Activated naive CD8-positive, alpha-beta T cell treated with anti-CD3 and anti-CD28 coated beads for 36 hours (primary cell): ENCODE measurements at regions not wholly inside any gene's neighbourhood (a gene's known extent, or its start where the extent isn't known, plus 50 kb on each side); places are given as distances from the start of the nearest gene placed in this dataset.

Experiments
- DNase-seq: peaks from one replicate; pipeline ENCODE4 v3.0.0; 2021
- H3K27ac Mint-ChIP-seq: one replicate; pipeline ENCODE4 v1.8.0; 2022; ENCODE audit warnings: mild to moderate bottlenecking, moderate library complexity, mixed read lengths
- H3K27me3 Mint-ChIP-seq: one replicate; pipeline ENCODE4 v1.8.0; 2022; ENCODE audit warnings: mild to moderate bottlenecking, mixed read lengths
- H3K36me3 Mint-ChIP-seq: one replicate; pipeline ENCODE4 v1.8.0; 2021; ENCODE audit warnings: mild to moderate bottlenecking, mixed read lengths
- H3K4me1 Mint-ChIP-seq: one replicate; pipeline ENCODE4 v1.8.0; 2021; ENCODE audit warnings: mixed read lengths
- H3K4me3 Mint-ChIP-seq: one replicate; pipeline ENCODE4 v1.8.0; 2022; ENCODE audit warnings: mild to moderate bottlenecking, moderate library complexity, mixed read lengths
- H3K9me3 Mint-ChIP-seq: one replicate; pipeline ENCODE4 v1.8.0; 2022; ENCODE audit warnings: mixed read lengths

GRCh38 chr22:47369431-47370015, 607.1 kb downstream of the TBC1D22A start:
- H3K36me3 Mint-ChIP-seq, result no peaks in the 10 kb centered on the region
- no peak overlapping the region for H3K27ac Mint-ChIP-seq
- no peak overlapping the region for H3K4me3 Mint-ChIP-seq
- H3K4me1 Mint-ChIP-seq, result no peaks in the 10 kb centered on the region
- H3K9me3 Mint-ChIP-seq, result no peaks in the 10 kb centered on the region
- H3K27me3 Mint-ChIP-seq, result peaks cover 6% of the 10 kb centered on the region
- no peak for DNase-seq

DNA sequence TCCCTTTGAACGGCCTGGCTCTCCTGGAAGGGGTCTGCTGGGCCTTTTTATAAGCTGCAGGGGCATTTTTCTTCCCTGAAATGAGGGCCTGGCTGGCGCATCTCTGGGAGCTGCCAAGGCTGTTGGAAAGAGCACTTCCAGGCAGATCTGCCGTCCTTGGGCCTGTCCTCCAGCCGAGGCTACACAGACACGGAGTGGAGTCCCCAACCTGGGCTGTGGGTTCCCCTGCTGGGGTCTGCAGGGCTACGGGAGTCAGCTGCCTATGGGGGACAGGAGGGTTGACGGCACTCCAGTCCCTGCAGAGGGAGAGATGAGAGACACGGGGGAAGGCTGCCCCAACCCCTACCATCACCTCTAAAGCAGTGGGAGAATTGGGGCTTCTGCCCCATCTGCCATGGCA, 606.6 kb downstream of the TBC1D22A start:
- no peaks in the 10 kb centered on the region for H3K36me3 Mint-ChIP-seq

DNA sequence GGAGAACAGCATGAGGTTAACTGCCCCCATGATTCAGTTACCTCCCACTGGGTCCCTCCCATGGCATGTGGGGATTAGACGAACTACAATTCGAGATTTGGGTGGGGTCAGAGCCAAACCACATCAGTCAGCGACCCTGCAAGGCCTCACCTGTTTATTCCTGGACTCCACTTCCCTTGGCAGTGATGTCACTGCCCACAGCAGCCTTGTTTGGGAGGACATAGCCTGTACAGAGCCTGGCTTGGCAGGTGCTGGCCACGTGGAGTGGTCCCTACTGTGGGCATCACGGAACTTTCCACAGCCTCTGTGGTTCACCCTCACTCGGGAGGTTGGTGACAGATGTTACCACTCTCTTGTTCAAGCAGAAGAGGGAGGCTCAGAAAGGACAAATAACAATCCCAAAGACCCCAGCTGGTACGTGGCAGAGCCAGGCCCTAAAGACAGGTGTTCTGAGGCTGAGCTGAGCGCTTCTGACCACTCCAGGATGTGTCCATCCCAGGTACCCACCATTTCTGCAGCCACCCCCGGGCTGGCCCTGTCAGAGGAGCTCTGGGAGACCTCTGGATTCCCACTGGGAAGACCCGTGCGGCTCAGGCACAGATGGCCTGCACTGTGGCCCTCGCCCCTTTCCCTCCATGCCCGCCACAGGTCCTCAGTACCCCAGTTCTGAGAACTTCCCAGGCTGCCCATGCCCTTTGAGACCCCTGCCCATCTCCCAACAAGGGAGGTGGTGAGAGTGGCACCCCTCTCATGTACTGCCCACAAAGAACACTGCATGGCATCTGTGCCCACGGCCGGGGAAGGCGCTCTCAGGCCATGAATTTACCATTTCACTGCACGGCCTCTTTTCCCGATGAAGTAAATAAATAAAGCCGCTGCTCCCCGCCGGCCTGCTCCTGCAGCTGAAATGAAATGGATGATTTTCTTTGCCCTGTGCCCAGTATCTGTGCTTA, 605.8 kb downstream of the TBC1D22A start:
- H3K9me3 Mint-ChIP-seq, result peaks cover 3% of the 10 kb centered on the region
- H3K27ac Mint-ChIP-seq, result no peak overlapping the region
- H3K27me3 Mint-ChIP-seq, result peaks cover 6% of the 10 kb centered on the region
- DNase-seq, result no peak
- no peaks in the 10 kb centered on the region for H3K4me1 Mint-ChIP-seq
- H3K36me3 Mint-ChIP-seq, result no peaks in the 10 kb centered on the region
- no peak overlapping the region for H3K4me3 Mint-ChIP-seq

More for the DNA sequence above, 606.6 kb downstream of the TBC1D22A start:
- peaks cover 3% of the 10 kb centered on the region for H3K9me3 Mint-ChIP-seq
- H3K27ac Mint-ChIP-seq, result no peak overlapping the region
- H3K4me1 Mint-ChIP-seq, result no peaks in the 10 kb centered on the region
- DNase-seq, result no peak
- no peak overlapping the region for H3K4me3 Mint-ChIP-seq
- peaks cover 6% of the 10 kb centered on the region for H3K27me3 Mint-ChIP-seq

GRCh38 chr22:47367107-47367690, 604.7 kb downstream of the TBC1D22A start:
- Mint-ChIP-seq H3K36me3 (no peaks in the 10 kb centered on the region), H3K9me3 (peaks cover 7% of the 10 kb centered on the region), H3K4me1 (no peaks in the 10 kb centered on the region), H3K27ac (no peak overlapping the region), H3K4me3 (no peak overlapping the region), H3K27me3 (peaks cover 6% of the 10 kb centered on the region)
- no peak for DNase-seq

GRCh38 chr22:47366026-47366767, 603.7 kb downstream of the TBC1D22A start:
- Mint-ChIP-seq H3K4me3 (no peak overlapping the region), H3K4me1 (no peaks in the 10 kb centered on the region), H3K36me3 (no peaks in the 10 kb centered on the region), H3K9me3 (peaks cover 7% of the 10 kb centered on the region), H3K27me3 (peaks cover 6% of the 10 kb centered on the region), H3K27ac (no peak overlapping the region)
- no peak for DNase-seq

- Mint-ChIP-seq H3K4me1 (no peaks in the 10 kb centered on the region), H3K27me3 (peaks cover 5% of the 10 kb centered on the region), H3K9me3 (peaks cover 7% of the 10 kb centered on the region), H3K4me3 (no peak overlapping the region), H3K36me3 (no peaks in the 10 kb centered on the region), H3K27ac (no peak overlapping the region)
- DNase-seq, result no peak
Observed at GRCh38 chr22:47361247-47361646, 598.8 kb downstream of the TBC1D22A start.

GRCh38 chr22:47357493-47357892, 595.0 kb downstream of the TBC1D22A start:
- Mint-ChIP-seq H3K27ac (no peak overlapping the region), H3K4me3 (no peak overlapping the region), H3K4me1 (no peaks in the 10 kb centered on the region), H3K36me3 (no peaks in the 10 kb centered on the region), H3K9me3 (peaks cover 2% of the 10 kb centered on the region), H3K27me3 (no peaks in the 10 kb centered on the region)
- no peak for DNase-seq

GRCh38 chr22:47357086-47357485, 594.6 kb downstream of the TBC1D22A start:
- Mint-ChIP-seq H3K4me1 (no peaks in the 10 kb centered on the region), H3K27ac (no peak overlapping the region), H3K4me3 (no peak overlapping the region), H3K27me3 (no peaks in the 10 kb centered on the region), H3K9me3 (no peaks in the 10 kb centered on the region), H3K36me3 (no peaks in the 10 kb centered on the region)
- no peak for DNase-seq

DNA sequence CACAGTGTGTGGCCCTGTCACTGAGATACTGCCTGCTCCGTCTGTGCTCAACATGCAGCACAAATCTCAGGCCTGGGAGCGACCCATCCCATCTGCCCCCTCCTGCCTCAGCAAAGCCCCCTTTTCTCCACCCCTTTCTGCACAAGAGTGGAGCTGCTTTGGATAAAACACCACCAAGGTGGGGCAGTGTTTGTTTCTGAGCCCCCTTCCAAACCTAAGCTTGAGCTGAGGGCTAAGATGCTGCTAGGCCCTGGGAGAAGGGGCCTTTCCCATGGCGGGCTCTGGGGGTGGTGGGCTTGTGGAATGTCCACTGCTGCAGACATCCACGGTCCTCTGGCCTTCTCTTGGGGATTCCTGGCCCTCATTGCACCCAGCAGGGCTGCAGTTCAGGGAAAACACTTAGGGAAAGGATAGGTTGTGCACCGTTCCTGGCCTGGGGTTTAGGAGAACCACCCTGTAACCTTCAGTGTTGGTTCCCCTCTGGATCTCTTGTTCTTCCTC, 594.1 kb downstream of the TBC1D22A start:
- Mint-ChIP-seq H3K4me3 (no peak overlapping the region), H3K4me1 (no peaks in the 10 kb centered on the region)

DNA sequence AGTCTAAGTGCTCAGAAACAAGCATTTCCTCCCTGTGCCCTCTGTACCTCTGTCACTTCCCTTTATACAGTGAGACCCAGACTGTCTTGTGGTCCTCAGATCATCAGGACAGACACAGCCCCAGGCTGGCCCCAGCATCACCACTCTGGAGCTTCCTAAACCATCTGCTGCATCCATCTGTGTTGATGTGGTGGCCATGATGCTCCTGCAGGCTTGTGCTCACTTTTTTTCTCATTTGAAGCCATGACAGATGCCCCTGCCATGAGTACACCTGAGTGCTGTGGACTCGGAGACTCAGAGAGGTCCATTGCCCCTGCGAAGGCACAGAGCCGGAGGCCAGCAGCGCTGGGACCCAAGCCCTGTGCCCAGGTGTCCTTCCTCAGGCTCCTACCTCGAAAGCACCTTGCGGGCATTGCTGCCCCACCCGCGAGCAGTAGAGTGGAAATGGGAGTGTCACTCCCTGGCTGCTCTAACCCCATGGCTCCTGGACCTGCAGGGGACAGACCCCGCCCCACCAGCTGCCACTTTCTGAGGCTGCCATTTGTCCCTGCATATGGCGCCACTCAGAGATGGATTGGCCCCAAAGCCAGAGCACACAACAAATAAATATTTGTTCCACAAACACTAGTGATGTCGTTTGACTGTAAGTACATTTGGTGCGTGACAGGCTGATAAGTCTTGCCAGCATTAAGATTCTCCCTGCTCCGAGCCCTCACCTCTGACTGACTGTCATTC, 593.5 kb downstream of the TBC1D22A start:
- Mint-ChIP-seq H3K27me3 (no peaks in the 10 kb centered on the region), H3K36me3 (no peaks in the 10 kb centered on the region), H3K9me3 (no peaks in the 10 kb centered on the region), H3K27ac (no peak overlapping the region), H3K4me3 (no peak overlapping the region), H3K4me1 (no peaks in the 10 kb centered on the region)
- DNase-seq, result no peak

More for the DNA sequence above, 594.1 kb downstream of the TBC1D22A start:
- no peak for DNase-seq
- Mint-ChIP-seq H3K27me3 (no peaks in the 10 kb centered on the region), H3K27ac (no peak overlapping the region), H3K9me3 (no peaks in the 10 kb centered on the region), H3K36me3 (no peaks in the 10 kb centered on the region)

GRCh38 chr22:47355388-47355725, 592.9 kb downstream of the TBC1D22A start:
- DNase-seq, result no peak
- H3K4me3 Mint-ChIP-seq, result no peak overlapping the region
- no peaks in the 10 kb centered on the region for H3K4me1 Mint-ChIP-seq
- H3K9me3 Mint-ChIP-seq, result no peaks in the 10 kb centered on the region
- no peaks in the 10 kb centered on the region for H3K36me3 Mint-ChIP-seq
- H3K27ac Mint-ChIP-seq, result no peak overlapping the region
- H3K27me3 Mint-ChIP-seq, result no peaks in the 10 kb centered on the region

GRCh38 chr22:47354668-47355387, 592.4 kb downstream of the TBC1D22A start:
- Mint-ChIP-seq H3K9me3 (no peaks in the 10 kb centered on the region), H3K4me1 (no peaks in the 10 kb centered on the region), H3K27me3 (no peaks in the 10 kb centered on the region), H3K4me3 (no peak overlapping the region), H3K36me3 (no peaks in the 10 kb centered on the region), H3K27ac (no peak overlapping the region)
- DNase-seq, result no peak

DNA sequence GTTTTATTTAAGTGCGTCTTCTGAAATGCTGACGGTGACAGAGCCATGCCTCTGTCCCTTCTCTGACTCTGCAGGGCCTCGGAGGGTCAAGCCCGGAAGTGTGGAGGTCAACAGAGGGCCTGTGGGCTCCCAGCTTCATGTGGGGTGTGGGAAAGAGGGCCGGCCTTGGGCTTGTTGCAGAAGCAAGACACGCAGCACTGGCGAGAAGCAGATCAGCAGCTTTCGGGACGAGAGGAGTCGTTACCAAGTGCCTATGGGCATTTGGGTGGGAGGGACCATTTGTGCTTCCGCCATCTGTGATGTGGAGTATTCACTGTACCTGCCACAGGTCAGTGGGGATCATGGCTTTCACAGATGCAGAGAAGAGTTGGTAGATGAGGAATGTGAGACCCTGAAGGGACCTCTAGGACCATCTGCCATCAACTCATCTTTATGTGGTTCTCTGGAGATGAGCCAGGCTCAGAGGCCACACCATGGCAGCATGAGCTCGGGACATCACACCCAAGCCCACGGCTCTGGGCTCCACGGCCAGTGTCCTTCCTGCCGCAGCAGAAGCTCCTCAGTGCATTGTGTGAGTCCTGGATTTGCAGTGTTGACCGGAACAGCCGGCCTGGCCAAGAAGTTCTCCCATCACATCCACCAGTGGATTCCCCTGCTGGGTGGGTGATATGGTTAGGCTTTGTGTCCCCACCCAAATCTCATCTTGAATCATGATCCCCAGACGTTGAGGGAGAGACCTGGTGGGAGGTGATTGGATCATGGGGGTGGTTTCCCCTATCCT, 590.7 kb downstream of the TBC1D22A start:
- H3K27ac Mint-ChIP-seq, result no peak overlapping the region
- no peaks in the 10 kb centered on the region for H3K4me1 Mint-ChIP-seq
- H3K27me3 Mint-ChIP-seq, result no peaks in the 10 kb centered on the region
- H3K36me3 Mint-ChIP-seq, result no peaks in the 10 kb centered on the region
- no peak overlapping the region for H3K4me3 Mint-ChIP-seq
- H3K9me3 Mint-ChIP-seq, result no peaks in the 10 kb centered on the region
- DNase-seq, result no peak
